GM12875 (cell line): ENCODE measurements at regions not wholly inside any gene's neighbourhood (a gene's known extent, or its start where the extent isn't known, plus 50 kb on each side); places are given as distances from the start of the nearest gene placed in this dataset.

Source experiments
- H3K4me3 ChIP-seq: one replicate; pipeline ENCODE4 v1.5.1; 2011; ENCODE audit warnings: low read depth, low read length, control low read depth
- CTCF ChIP-seq: IDR thresholded peaks from 2 replicates; pipeline ENCODE4 v1.5.1; 2011; ENCODE audit warnings: low read depth, mild to moderate bottlenecking, control low read depth, inconsistent platforms, low read length, moderate library complexity, borderline replicate concordance; ENCODE audit not compliant: insufficient read depth

DNA sequence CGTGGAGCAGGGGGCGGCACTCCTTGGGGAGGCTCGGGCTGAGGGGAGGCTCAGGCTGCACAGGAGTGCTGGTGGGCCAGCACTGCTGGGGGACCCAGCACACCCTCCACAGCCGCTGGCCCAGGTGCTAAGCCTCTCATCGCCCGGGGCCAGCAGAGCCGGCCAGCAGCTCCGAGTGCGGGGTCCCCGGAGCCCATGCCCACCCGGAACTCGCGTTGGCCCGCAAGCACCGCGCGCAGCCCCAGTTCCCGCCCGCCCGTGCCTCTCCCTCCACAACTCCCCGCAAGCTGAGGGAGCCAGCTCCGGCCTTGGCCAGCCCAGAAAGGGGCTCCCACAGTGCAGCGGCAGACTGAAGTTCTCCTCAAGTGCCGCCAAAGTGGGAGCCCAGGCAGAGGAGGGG lies 2266.8 kb downstream of the LRRC4C start:
- H3K4me3 ChIP-seq = no peak overlapping the region
- no peak for TF ChIP-seq CTCF

GRCh38 chr11:39190751-39191150 lies 2268.7 kb downstream of the LRRC4C start:
- TF ChIP-seq CTCF = no peak

GRCh38 chr11:39177678-39178077 lies 2281.8 kb downstream of the LRRC4C start:
- TF ChIP-seq CTCF = no peak
- H3K4me3 ChIP-seq = no peak overlapping the region

More at GRCh38 chr11:39190751-39191150, 2268.7 kb downstream of the LRRC4C start:
- H3K4me3 ChIP-seq = no peak overlapping the region

GRCh38 chr11:39174965-39175364 lies 2284.5 kb downstream of the LRRC4C start:
- H3K4me3 ChIP-seq = no peak overlapping the region
- TF ChIP-seq CTCF = no peak

- no peak overlapping the region for H3K4me3 ChIP-seq
- no peak for TF ChIP-seq CTCF
These were observed 2285.3 kb downstream of the LRRC4C start for GRCh38 chr11:39174196-39174595.

DNA sequence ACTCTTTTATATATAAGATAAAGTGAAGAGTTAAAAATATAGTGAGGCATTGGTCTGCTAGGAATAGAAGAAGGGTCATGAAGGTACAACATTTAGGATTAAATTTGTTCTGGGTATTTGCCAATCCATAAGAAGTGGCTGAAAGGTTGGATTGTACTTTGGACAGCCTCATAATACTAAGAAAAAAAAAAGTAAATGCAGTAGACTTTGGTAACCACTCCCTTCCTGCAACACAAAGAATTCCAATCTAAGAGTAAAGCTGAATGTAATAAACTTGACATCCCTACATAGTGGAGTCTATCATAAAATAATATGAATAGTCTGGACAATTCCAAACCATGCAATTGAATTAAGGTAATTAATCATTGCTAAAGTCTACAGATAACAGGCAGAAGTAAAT lies 2294.4 kb downstream of the LRRC4C start:
- TF ChIP-seq CTCF = no peak
- no peak overlapping the region for H3K4me3 ChIP-seq

DNA sequence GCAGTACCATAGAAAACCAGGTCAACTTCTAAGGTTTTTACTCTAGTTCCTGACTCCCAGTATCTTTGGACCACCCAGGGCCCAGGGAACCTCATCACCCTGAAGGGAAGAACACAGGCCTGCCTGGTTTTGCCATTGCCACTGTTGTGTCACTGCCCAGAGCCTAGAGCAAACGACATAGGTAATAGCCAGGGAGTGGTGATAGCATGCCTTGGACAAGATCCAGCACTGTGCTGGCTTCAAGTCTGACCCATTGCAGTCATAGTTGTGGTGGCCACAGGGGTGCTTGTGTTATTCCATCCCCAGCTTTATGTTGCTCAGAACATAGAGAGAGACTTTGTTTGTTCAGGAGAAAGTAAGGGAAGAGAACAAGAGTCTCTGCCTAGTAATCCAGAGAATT lies 2310.2 kb downstream of the LRRC4C start:
- H3K4me3 ChIP-seq = no peak overlapping the region
- no peak for TF ChIP-seq CTCF
